Left ventricle myocardium inferior (tissue), 1 donor: ENCODE measurements at regions not wholly inside any gene's neighbourhood (a gene's known extent, or its start where the extent isn't known, plus 50 kb on each side); places are given as distances from the start of the nearest gene placed in this dataset.

Experiments used
- DNase-seq: peaks from one replicate; pipeline ENCODE4 v3.0.0-alpha.2; 2020
- H3K27ac ChIP-seq: fragments of 200-600 bp; replicated peaks from 2 replicates; pipeline ENCODE4 v1.8.0; 2021
- H3K27me3 ChIP-seq: fragments of 200-600 bp; 2 replicates; pipeline ENCODE4 v1.8.0; 2021; ENCODE audit warnings: low read depth
- H3K36me3 ChIP-seq: fragments of 200-600 bp; 2 replicates; pipeline ENCODE4 v1.8.0; 2021
- H3K4me1 ChIP-seq: fragments of 200-600 bp; 2 replicates; pipeline ENCODE4 v1.8.0; 2021
- H3K4me3 ChIP-seq: fragments of 200-600 bp; 2 replicates; pipeline ENCODE4 v1.8.0; 2021; ENCODE audit warnings: mild to moderate bottlenecking, moderate library complexity
- H3K9me3 ChIP-seq: fragments of 200-600 bp; replicated peaks from 2 replicates; pipeline ENCODE4 v1.8.0; 2021
- intact Hi-C: fragments of 100-400 bp; cut with micrococcal nuclease; formaldehyde crosslinking; loops from one replicate; pipeline ENCODE4 v1.11.0; 2022
- TF ChIP-seq, protein P1 (sequence below): fragments of 200-600 bp; IDR thresholded peaks from 2 replicates; pipeline ENCODE4 v1.8.0; 2021; ENCODE audit warnings: antibody characterized with exemption, mild to moderate bottlenecking, borderline replicate concordance
- donor health status: DM: no; HTN: yes; CAD: no; lungs with severe emphysema.

DNA sequence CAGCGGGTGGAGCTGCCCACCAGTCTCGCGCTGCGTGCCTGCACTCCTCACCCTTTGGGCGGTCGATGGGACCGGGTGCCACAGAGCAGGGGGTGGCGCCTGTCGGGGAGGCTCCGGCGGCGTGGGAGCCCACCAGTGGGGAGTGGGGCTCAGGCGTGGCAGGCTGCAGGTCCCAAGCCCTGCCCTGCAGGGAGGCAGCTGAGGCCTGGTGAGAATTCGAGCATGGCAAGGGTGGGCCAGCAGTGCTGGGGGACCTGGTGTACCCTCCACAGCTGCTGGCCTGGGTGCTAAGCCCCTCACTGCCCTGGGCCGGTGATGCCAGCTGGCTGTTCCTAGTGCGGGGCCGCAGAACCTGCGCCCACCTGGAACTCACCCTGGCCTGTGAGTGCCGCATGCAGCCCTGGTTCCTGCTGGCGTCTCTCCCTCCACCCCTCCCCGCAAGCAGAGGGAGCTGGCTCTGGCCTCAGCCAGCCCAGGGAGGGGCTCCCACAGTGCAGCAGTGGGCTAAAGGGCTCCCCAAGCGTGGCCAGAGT lies 746.6 kb upstream of the PABPC4L start:
- no peaks in the 10 kb centered on the region for H3K27me3 ChIP-seq
- no peaks in the 10 kb centered on the region for H3K4me1 ChIP-seq
- H3K36me3 ChIP-seq: no peaks in the 10 kb centered on the region
- H3K27ac ChIP-seq: no peak overlapping the region
- peaks cover 7% of the 10 kb centered on the region for H3K9me3 ChIP-seq
- intact Hi-C loops: no loop called here
- DNase-seq: no peak
- TF ChIP-seq, protein P1, sequence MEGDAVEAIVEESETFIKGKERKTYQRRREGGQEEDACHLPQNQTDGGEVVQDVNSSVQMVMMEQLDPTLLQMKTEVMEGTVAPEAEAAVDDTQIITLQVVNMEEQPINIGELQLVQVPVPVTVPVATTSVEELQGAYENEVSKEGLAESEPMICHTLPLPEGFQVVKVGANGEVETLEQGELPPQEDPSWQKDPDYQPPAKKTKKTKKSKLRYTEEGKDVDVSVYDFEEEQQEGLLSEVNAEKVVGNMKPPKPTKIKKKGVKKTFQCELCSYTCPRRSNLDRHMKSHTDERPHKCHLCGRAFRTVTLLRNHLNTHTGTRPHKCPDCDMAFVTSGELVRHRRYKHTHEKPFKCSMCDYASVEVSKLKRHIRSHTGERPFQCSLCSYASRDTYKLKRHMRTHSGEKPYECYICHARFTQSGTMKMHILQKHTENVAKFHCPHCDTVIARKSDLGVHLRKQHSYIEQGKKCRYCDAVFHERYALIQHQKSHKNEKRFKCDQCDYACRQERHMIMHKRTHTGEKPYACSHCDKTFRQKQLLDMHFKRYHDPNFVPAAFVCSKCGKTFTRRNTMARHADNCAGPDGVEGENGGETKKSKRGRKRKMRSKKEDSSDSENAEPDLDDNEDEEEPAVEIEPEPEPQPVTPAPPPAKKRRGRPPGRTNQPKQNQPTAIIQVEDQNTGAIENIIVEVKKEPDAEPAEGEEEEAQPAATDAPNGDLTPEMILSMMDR: no peak
- no peak overlapping the region for H3K4me3 ChIP-seq

DNA sequence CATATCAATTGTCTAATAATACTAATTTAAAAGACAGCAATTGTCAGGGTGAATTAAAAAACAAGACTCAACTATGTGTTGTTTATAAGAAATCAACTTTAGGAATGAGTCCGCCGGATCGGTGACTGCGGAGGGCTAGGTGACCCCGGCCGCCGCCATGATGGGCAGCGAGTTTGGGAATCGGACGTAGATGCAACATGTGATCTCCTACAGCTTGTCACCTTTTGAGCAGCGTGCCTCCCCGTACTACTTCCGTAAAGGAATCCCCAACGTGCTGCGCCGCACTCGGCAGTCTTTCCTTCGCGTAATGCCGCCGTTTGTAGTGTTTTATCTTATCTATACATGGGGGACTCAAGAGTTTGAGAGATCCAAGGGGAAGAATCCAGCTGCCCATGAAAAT lies 742.5 kb upstream of the PABPC4L start:
- TF ChIP-seq, protein P1: no peak
- intact Hi-C loops: no loop called here
- no peak for DNase-seq

DNA sequence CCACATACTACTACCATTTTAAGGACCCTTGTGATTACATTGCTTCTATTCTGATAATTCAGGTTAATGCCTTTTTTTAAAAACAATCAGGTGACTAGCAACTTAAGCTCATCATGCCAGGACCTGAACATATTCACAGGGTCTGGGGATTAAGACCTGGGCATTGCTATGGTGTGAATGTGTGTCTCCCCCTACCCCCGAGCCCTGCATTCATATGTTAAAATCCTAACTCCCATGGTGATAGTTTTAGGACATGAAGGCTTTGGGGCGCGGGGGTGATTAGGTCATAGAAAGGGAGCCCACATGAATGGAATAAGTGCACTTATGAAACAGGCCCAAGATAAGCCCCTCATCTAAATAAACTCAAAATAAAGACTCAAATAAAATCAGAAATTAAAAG lies 734.4 kb upstream of the PABPC4L start:
- H3K9me3 ChIP-seq: no peaks in the 10 kb centered on the region
- intact Hi-C loops: no loop called here
- no peak overlapping the region for H3K4me3 ChIP-seq
- no peak for DNase-seq
- no peaks in the 10 kb centered on the region for H3K27me3 ChIP-seq
- H3K4me1 ChIP-seq: no peaks in the 10 kb centered on the region
- no peak overlapping the region for H3K27ac ChIP-seq
- TF ChIP-seq, protein P1: no peak
- no peaks in the 10 kb centered on the region for H3K36me3 ChIP-seq

More for the DNA sequence above, 742.5 kb upstream of the PABPC4L start:
- no peak overlapping the region for H3K27ac ChIP-seq
- no peaks in the 10 kb centered on the region for H3K27me3 ChIP-seq
- no peaks in the 10 kb centered on the region for H3K36me3 ChIP-seq
- peaks cover 7% of the 10 kb centered on the region for H3K9me3 ChIP-seq
- H3K4me1 ChIP-seq: no peaks in the 10 kb centered on the region
- no peak overlapping the region for H3K4me3 ChIP-seq

DNA sequence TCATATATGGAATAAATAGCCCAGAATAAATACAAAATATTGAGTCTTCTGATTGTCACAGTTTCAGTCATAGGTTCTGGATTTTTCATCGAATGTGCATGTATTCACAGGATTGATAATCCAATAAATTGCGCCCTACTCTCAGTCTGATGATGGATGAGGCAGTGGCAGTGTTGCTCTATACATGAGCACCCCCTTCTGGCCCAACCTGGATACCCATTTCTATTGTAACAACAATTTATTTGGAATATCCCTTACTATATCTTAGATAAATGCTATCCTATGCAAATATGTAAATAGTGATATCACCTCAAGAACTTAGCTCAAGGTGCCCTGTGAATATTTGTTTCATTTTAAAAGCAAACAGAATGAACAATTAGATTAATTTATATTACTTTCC lies 733.7 kb upstream of the PABPC4L start:
- H3K36me3 ChIP-seq: no peaks in the 10 kb centered on the region
- intact Hi-C loops: no loop called here
- no peak for DNase-seq
- H3K4me3 ChIP-seq: no peak overlapping the region
- H3K27ac ChIP-seq: no peak overlapping the region
- H3K27me3 ChIP-seq: no peaks in the 10 kb centered on the region
- no peaks in the 10 kb centered on the region for H3K9me3 ChIP-seq
- H3K4me1 ChIP-seq: no peaks in the 10 kb centered on the region
- TF ChIP-seq, protein P1: peak; percentile 11

DNA sequence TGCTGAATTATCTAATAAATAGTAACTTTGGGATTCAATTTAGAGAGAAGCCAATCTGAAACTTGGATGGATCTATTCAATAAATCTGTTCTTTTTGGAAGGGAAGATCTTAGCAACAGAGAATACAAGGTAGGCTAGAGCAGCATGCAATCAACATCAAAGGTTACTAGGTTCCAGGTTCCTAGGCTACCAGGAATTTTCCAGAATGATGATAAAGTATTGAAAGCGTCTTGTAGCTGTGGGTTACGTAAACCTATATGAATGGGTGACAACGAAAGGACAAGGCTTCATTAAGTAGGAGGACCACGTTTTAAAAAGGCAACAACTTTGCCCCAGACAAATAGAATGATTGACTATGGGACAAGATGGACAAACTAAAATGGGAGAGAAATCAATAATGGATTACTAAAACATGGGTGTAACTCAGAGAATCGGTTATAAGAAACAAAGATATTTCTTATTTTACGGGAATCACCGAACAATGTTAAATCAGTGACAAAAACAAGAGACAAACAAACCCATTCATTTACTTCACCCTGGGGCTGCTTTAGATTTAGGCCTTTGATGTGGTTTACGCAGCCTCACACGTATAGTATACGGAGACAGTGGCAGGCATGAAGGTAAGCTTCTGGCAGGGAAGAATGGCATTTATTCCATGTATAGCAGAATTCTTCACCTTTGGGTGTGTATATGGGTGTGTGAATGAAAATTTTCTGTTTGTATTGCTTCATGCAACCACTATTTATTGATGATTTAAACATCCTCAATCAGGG lies 732.6 kb upstream of the PABPC4L start:
- H3K4me1 ChIP-seq: no peaks in the 10 kb centered on the region
- DNase-seq: no peak
- intact Hi-C loops: no loop called here
- H3K9me3 ChIP-seq: no peaks in the 10 kb centered on the region
- TF ChIP-seq, protein P1: no peak
- H3K27me3 ChIP-seq: no peaks in the 10 kb centered on the region
- no peak overlapping the region for H3K4me3 ChIP-seq
- H3K36me3 ChIP-seq: no peaks in the 10 kb centered on the region
- no peak overlapping the region for H3K27ac ChIP-seq
